D721Med (cell line): ENCODE measurements at regions not wholly inside any gene's neighbourhood (a gene's known extent, or its start where the extent isn't known, plus 50 kb on each side); places are given as distances from the start of the nearest gene placed in this dataset.

ENCODE experiments used
- DNase-seq: peaks from one replicate; pipeline ENCODE4 v3.0.0; 2011; ENCODE audit warnings: low spot score; ENCODE audit not compliant: insufficient read length
- FAIRE-seq: peaks from 2 replicates; lab custom pipeline; 2011; peaks lifted over from hg19 to GRCh38; lab: Jason Lieb, UNC
- TF ChIP-seq, protein P1 (sequence below): IDR thresholded peaks from 2 replicates; pipeline ENCODE4 v1.5.1; 2012; ENCODE audit warnings: mild to moderate bottlenecking, control low read depth; ENCODE audit not compliant: insufficient read depth; ENCODE audit errors: missing control alignments

DNA sequence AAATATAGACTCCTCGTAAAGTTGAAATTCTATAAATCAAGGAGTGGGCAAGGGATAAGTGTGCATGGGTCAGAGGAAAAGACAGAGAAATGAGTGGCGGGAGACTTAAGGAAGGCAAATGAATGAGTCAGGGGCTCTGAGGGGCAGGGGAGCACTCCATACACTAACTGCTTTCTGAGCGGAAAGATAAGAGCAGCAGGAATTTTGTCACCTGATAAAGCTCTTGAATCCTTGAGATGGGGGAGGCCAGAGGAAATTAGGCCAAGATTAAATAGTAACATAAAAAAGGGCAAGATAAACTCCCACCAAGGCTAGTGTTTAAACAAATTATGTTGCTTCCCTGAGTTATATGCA lies 191.0 kb upstream of the S1PR3 start:
- DNase-seq (no peak), FAIRE-seq (no peak)
- TF ChIP-seq, protein P1, sequence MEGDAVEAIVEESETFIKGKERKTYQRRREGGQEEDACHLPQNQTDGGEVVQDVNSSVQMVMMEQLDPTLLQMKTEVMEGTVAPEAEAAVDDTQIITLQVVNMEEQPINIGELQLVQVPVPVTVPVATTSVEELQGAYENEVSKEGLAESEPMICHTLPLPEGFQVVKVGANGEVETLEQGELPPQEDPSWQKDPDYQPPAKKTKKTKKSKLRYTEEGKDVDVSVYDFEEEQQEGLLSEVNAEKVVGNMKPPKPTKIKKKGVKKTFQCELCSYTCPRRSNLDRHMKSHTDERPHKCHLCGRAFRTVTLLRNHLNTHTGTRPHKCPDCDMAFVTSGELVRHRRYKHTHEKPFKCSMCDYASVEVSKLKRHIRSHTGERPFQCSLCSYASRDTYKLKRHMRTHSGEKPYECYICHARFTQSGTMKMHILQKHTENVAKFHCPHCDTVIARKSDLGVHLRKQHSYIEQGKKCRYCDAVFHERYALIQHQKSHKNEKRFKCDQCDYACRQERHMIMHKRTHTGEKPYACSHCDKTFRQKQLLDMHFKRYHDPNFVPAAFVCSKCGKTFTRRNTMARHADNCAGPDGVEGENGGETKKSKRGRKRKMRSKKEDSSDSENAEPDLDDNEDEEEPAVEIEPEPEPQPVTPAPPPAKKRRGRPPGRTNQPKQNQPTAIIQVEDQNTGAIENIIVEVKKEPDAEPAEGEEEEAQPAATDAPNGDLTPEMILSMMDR: no peak

DNA sequence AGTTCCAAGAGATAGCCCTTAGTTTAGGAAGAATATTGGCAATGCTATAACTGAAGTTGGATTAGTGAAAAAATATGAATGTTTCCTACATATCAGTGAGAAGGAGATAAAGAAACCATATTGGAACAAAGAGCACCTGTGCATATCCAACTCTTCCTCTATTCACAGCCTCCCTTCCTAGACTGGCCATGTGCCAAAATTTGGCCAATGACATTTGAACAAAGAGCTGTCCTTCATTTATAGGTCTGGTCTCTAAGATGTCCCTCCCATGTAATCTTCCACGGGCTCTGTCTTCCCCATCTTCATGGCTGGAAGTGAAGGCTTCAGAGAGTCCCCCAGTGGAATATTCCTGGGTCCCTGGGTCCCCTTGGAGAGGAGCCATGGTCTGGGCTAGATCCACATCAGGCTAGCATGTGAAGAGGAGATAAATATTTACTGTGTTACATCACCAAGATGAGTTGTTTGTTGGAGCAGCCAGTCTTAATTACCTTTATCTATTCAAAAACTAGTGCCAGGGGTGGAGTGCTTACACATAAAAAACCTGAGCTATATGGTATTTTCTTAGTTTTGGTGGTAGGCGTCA lies 190.0 kb upstream of the S1PR3 start:
- FAIRE-seq (no peak), DNase-seq (no peak)
- TF ChIP-seq, protein P1: no peak

DNA sequence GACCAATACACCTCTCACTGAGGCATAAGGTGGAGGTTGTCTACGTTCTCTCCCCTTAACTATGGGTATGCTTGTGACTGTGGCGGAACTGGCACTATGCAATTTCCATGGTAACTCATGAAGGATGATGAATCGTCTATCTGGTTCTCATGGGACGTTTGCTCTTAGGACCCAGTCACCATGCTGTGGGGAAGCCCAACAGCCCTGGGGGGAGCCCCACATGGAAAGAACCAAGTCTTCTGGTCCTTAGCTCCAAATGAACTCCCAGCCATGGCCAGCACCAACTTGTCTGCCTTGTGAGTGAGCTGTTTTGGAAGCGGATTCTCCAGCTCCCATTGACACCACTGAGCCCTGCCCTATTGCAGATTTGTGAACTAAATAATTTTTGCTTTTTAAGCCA lies 188.7 kb upstream of the S1PR3 start:
- DNase-seq (no peak), FAIRE-seq (no peak)
- TF ChIP-seq, protein P1: no peak

DNA sequence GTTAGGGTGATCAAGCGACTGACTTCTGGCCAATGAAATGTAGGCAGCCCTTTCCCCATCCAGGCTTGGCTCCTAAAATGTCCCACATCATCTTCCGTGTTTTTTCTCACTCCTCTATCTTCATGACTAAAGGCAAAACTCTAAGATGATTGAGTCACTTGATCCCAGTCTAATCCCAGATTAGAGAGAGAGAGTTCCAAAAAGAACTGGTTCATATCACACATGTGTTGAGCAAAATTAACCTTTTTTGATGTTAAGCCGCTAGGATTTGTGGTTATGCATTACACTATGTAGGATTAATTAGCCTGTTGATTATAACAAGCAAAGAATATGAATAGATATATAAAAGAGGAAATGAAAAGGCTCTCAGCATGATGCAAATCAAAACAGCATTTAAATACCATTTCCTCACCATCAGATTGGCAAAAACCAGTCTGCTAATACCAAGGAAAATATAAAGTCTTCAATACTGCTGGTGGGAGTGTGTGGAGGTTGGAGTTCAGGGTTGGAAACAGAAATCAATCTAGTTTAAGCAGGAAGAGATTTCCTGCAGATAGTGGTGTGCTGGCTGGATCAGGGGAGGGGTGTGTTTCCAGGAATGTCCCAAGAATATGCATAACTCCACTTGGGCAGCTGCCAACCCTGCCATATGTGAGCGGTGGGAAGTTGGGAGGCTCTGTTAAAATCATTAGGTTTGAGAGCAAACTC lies 187.6 kb upstream of the S1PR3 start:
- DNase-seq (no peak), FAIRE-seq (no peak)
- TF ChIP-seq, protein P1: no peak

DNA sequence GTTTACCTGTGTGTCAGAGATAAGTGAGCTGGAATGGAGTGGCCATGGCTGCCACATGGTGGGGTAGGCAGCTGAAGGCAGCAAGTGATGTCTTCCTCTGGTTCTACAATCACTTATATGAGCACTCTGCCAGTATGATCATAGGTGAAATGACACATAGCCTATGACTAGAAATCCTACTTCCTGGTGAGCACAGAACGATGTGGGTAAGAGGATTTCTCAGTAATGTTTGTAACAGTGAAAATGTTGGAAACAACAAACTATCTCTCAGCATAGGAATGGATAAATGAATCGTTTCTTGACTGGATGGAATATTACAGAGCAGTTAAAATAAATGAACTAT lies 187.0 kb upstream of the S1PR3 start:
- FAIRE-seq: no peak
- TF ChIP-seq, protein P1: no peak
- no peak for DNase-seq

DNA sequence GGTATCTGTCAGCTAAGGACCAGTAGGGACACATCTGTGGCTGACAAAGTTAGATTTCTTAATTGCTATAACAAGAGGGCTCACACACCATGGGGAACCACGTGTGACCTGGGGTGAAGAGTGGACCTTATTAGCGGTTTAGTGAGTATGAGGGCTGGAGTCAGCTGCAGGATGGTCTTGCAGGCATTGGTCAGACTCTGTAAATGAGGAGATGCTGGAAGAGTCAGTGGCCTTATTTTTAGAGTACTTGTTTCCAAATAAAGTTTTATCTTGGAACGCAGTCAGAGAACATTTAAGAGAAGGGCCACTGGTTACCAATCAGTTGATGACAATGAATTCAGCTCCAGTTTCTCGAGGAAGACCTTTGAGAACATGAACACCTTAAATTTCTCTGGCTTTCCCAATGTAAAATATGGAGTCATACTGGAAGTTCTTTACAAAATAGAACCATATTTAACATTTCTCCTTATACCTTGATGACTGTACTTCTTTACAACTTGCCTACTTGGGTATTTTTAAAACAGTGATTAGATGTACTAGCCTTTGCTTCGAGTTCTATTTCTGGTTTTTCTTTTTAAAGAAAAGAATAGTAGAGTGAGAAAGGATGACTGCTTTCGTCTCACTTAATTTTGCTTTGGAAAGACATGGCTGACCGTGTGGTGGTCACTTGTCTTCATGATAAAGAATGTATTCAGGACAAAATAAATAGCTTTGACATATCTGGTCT lies 185.9 kb upstream of the S1PR3 start:
- TF ChIP-seq, protein P1: no peak
- DNase-seq: no peak
- no peak for FAIRE-seq

DNA sequence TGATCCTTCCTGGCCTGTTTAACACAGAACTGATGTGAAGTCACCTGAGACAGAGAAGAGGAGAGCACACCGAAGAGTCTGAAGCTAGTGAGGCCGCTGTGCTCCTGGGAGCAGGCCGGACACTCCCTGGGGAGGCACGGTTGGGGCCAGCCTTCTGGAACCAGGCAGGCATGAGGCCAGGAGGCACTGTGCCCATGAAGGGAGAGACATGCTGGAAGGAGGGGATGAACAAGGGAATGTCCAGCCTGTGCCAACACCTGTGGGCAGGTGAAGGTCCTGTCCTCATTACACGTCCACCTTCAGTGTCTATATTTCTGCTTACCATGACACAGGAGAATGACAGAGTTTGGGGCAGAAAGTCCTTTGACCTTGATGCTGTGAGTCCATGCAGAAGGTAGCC lies 183.8 kb upstream of the S1PR3 start:
- DNase-seq: no peak
- TF ChIP-seq, protein P1: no peak
- FAIRE-seq: no peak
